Osteocyte (in vitro differentiated cells): ENCODE measurements at regions not wholly inside any gene's neighbourhood (a gene's known extent, or its start where the extent isn't known, plus 50 kb on each side); places are given as distances from the start of the nearest gene placed in this dataset.

ENCODE experiments used
- DNase-seq: peaks from one replicate; pipeline ENCODE4 v3.0.0; 2021; ENCODE audit warnings: mixed read lengths; ENCODE audit not compliant: unreplicated experiment; ENCODE audit errors: extremely low spot score
- H3K27ac Mint-ChIP-seq: one replicate; pipeline ENCODE4 v1.8.0; 2021; ENCODE audit warnings: mild to moderate bottlenecking, mixed read lengths; ENCODE audit not compliant: unreplicated experiment
- H3K27me3 Mint-ChIP-seq: one replicate; pipeline ENCODE4 v1.8.0; 2021; ENCODE audit warnings: mixed read lengths; ENCODE audit not compliant: unreplicated experiment
- H3K36me3 Mint-ChIP-seq: one replicate; pipeline ENCODE4 v1.8.0; 2021; ENCODE audit warnings: mixed read lengths; ENCODE audit not compliant: unreplicated experiment
- H3K4me1 Mint-ChIP-seq: one replicate; pipeline ENCODE4 v1.8.0; 2021; ENCODE audit warnings: mixed read lengths; ENCODE audit not compliant: unreplicated experiment
- H3K4me3 Mint-ChIP-seq: one replicate; pipeline ENCODE4 v1.8.0; 2021; ENCODE audit warnings: mild to moderate bottlenecking, moderate library complexity, mixed read lengths; ENCODE audit not compliant: unreplicated experiment
- H3K9me3 Mint-ChIP-seq: one replicate; pipeline ENCODE4 v1.8.0; 2021; ENCODE audit warnings: mixed read lengths; ENCODE audit not compliant: unreplicated experiment
- TF ChIP-seq, protein P1 (sequence below): fragments of 200-600 bp; sonication (generic); IDR thresholded peaks from 2 replicates; pipeline ENCODE4 v1.5.0; 2021; ENCODE audit warnings: antibody characterized with exemption, mild to moderate bottlenecking, moderate library complexity

DNA sequence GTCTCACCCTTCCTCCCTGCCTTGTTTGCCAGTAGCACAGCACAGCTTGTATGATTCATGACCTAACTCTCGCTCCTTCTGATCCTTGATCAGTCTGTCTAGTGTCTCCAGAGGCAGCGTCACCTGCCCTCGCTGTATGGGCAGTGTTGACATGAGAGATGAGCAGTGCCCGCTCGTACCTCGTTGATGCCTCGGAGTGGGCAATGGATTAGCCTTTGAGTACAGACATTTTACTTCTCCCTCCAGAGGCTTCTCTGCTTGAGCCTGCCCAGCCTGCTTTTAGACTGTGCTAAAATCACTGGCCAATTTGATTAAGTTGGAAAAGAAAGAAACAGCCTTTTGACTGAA is 569.0 kb downstream of the NTRK3 start:
- H3K9me3 Mint-ChIP-seq, result peaks cover 7% of the 10 kb centered on the region
- H3K4me1 Mint-ChIP-seq, result no peaks in the 10 kb centered on the region
- no peak for DNase-seq
- no peaks in the 10 kb centered on the region for H3K27me3 Mint-ChIP-seq
- H3K4me3 Mint-ChIP-seq, result no peak overlapping the region
- no peaks in the 10 kb centered on the region for H3K36me3 Mint-ChIP-seq
- TF ChIP-seq, protein P1, sequence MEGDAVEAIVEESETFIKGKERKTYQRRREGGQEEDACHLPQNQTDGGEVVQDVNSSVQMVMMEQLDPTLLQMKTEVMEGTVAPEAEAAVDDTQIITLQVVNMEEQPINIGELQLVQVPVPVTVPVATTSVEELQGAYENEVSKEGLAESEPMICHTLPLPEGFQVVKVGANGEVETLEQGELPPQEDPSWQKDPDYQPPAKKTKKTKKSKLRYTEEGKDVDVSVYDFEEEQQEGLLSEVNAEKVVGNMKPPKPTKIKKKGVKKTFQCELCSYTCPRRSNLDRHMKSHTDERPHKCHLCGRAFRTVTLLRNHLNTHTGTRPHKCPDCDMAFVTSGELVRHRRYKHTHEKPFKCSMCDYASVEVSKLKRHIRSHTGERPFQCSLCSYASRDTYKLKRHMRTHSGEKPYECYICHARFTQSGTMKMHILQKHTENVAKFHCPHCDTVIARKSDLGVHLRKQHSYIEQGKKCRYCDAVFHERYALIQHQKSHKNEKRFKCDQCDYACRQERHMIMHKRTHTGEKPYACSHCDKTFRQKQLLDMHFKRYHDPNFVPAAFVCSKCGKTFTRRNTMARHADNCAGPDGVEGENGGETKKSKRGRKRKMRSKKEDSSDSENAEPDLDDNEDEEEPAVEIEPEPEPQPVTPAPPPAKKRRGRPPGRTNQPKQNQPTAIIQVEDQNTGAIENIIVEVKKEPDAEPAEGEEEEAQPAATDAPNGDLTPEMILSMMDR, result no peak
- no peak overlapping the region for H3K27ac Mint-ChIP-seq

DNA sequence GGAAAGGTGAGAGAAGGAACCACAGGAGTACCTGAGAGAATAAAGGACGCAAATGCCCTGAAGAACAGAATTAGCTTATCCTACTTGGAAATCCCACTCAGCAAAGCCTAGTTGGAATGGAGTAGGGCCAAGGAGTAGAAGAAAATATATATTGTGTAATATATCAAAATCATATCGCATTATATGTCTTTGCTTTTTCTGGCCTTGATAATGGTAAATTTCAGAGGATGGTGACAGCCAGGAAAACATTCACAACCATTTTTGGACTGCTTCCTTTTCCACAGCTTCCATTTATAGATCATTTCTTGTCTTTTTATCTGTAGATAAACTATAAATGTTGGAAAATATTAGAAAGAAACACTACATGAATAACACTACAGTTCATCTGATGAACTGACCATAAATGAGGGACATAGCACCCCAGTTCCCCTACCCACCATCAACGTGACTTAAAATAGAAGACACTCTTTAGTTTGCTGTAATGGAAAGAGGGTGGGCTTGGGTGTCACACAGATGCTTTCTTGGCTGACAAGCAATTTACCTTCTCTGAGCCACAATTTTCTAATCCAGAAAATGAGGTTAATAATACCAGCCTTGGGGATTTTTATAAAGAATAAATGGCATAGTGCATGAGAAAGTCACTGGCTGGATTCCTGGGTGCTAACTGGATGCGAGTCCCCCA is 569.6 kb downstream of the NTRK3 start:
- H3K4me3 Mint-ChIP-seq, result no peak overlapping the region
- TF ChIP-seq, protein P1, result no peak

DNA sequence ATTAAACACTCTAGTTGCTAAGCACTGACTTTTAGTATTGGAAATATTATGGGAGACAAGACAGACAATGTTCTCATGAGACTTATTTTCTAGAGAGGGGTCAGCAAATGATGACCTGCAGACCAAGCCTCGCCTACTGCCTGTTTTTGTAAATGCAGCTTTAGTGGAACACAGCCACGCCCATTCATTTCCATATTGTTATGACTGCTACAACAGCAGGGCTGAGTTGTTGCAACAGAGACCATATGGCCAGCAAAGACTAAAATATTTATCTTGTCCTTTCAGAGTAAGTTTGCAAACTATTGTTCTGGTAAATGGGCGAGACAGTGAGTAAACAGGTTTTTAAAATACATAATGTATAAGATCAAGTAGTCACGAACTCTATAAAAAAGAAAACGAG is 570.2 kb downstream of the NTRK3 start:
- Mint-ChIP-seq H3K4me3 (no peak overlapping the region), H3K27ac (no peak overlapping the region), H3K27me3 (no peaks in the 10 kb centered on the region), H3K9me3 (no peaks in the 10 kb centered on the region), H3K4me1 (no peaks in the 10 kb centered on the region), H3K36me3 (no peaks in the 10 kb centered on the region)
- TF ChIP-seq, protein P1, result no peak
- DNase-seq, result no peak

More for the DNA sequence above, 569.6 kb downstream of the NTRK3 start:
- no peak overlapping the region for H3K27ac Mint-ChIP-seq
- H3K4me1 Mint-ChIP-seq, result no peaks in the 10 kb centered on the region
- peaks cover 3% of the 10 kb centered on the region for H3K9me3 Mint-ChIP-seq
- DNase-seq, result no peak
- H3K27me3 Mint-ChIP-seq, result no peaks in the 10 kb centered on the region
- no peaks in the 10 kb centered on the region for H3K36me3 Mint-ChIP-seq

DNA sequence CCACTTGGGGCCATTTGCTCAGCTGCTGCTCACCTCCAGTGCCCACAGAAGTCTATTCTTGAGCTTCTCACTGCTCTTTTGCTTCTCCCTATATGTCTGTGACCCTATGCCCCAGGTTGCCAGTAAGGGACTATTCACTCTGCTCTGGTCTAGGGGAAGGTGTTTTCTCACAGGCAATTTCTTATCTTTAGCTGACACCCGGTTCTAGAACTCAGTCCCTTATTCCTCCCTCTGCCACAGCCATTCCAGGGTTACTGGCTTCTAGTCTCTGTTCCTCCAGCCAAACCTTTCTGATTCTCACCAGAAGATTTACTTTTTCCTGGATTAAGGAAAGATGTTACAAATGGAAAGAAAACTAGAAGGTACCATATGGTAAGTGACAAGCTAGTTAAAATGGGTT is 574.0 kb downstream of the NTRK3 start:
- Mint-ChIP-seq H3K4me3 (no peak overlapping the region), H3K9me3 (peaks cover 3% of the 10 kb centered on the region), H3K4me1 (no peaks in the 10 kb centered on the region), H3K27ac (no peak overlapping the region), H3K36me3 (no peaks in the 10 kb centered on the region), H3K27me3 (no peaks in the 10 kb centered on the region)
- TF ChIP-seq, protein P1, result no peak
- no peak for DNase-seq

DNA sequence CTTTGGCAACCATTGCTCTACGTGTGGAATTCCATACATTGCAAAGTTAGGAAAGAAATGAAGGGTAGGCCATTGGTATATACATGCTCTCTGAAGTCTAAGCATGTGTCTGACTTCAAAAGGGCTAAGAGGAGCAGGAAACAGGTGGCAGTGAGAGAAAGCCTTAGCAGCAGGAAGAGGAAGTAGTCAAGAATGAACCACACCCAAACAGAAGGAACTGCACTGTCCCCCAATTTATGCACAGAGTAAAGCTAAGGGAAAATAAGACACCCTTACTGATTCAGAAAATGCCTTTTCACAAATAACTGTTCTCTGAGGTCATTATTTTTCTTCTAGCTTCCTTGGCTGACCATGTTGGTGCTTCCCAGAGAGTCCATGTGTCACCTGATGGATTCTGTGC is 575.4 kb downstream of the NTRK3 start:
- TF ChIP-seq, protein P1, result no peak
- H3K27ac Mint-ChIP-seq, result no peak overlapping the region
- H3K27me3 Mint-ChIP-seq, result no peaks in the 10 kb centered on the region

More for the DNA sequence above, 575.4 kb downstream of the NTRK3 start:
- H3K4me1 Mint-ChIP-seq, result no peaks in the 10 kb centered on the region
- peaks cover 5% of the 10 kb centered on the region for H3K9me3 Mint-ChIP-seq
- no peaks in the 10 kb centered on the region for H3K36me3 Mint-ChIP-seq
- DNase-seq, result no peak
- no peak overlapping the region for H3K4me3 Mint-ChIP-seq
